ENCODE measurements at regions not wholly inside any gene's neighbourhood (a gene's known extent, or its start where the extent isn't known, plus 50 kb on each side); places are given as distances from the start of the nearest gene placed in this dataset.

- no peaks in the 10 kb centered on the region for H3K9me3 ChIP-seq (ENCODE audit: insufficient read depth, low read depth)
- CTCF ChIA-PET = no interaction called here
- H2AFZ ChIP-seq = no peak overlapping the region
- no peak overlapping the region for H3K27ac ChIP-seq
- no peaks in the 10 kb centered on the region for H3F3A ChIP-seq (ENCODE audit: insufficient read depth, low read depth)
- no peaks in the 10 kb centered on the region for H3K4me1 ChIP-seq (replicated peaks; ENCODE audit: insufficient read depth)
- H3K4me2 ChIP-seq = no peak overlapping the region
- intact Hi-C loops (cut with micrococcal nuclease; ENCODE audit: unreplicated experiment) = no loop called here
- H3K36me3 ChIP-seq (ENCODE audit: low read depth) = no peaks in the 10 kb centered on the region
- POLR2A ChIA-PET (ENCODE audit: unreplicated experiment) = no interaction called here
- H3K9me2 ChIP-seq (ENCODE audit: insufficient read depth) = no peaks in the 10 kb centered on the region
- no peaks in the 10 kb centered on the region for H3K79me2 ChIP-seq (ENCODE audit: low read depth)
- no peak overlapping the region for H3K4me3 ChIP-seq
- H3K27me3 ChIP-seq (ENCODE audit: insufficient read depth, low read depth) = no peaks in the 10 kb centered on the region
- no peaks in the 10 kb centered on the region for H4K20me1 ChIP-seq (ENCODE audit: insufficient read depth)
- no peak for DNase-seq
- BruUV-seq (replicated peaks) = no TSS peak
- no peak for TF ChIP-seq EZH2 (IDR thresholded peaks at IDR 0.05; ENCODE audit: low read depth)
- no peak for TF ChIP-seq CTCF (conservative IDR thresholded peaks at IDR 0.05)
Observed at GRCh38 chr5:117667105-117667504, 1092.5 kb upstream of the SEMA6A start.

GRCh38 chr5:117665121-117665520, 1090.5 kb upstream of the SEMA6A start:
- no peaks in the 10 kb centered on the region for H3K27me3 ChIP-seq (ENCODE audit: insufficient read depth, low read depth)
- ChIA-PET POLR2A (ENCODE audit: unreplicated experiment) (no interaction called here), CTCF (no interaction called here)
- no peaks in the 10 kb centered on the region for H3F3A ChIP-seq (ENCODE audit: insufficient read depth, low read depth)
- no peaks in the 10 kb centered on the region for H3K36me3 ChIP-seq (ENCODE audit: low read depth)
- H3K4me1 ChIP-seq (replicated peaks; ENCODE audit: insufficient read depth) = no peaks in the 10 kb centered on the region
- H4K20me1 ChIP-seq (ENCODE audit: insufficient read depth) = no peaks in the 10 kb centered on the region
- intact Hi-C loops (cut with micrococcal nuclease; ENCODE audit: unreplicated experiment) = no loop called here
- no peak for DNase-seq
- TF ChIP-seq CTCF (conservative IDR thresholded peaks at IDR 0.05) = no peak
- TF ChIP-seq EZH2 (IDR thresholded peaks at IDR 0.05; ENCODE audit: low read depth) = no peak
- no peak overlapping the region for H2AFZ ChIP-seq
- H3K79me2 ChIP-seq (ENCODE audit: low read depth) = no peaks in the 10 kb centered on the region
- H3K9me3 ChIP-seq (ENCODE audit: insufficient read depth, low read depth) = no peaks in the 10 kb centered on the region
- no peak overlapping the region for H3K4me3 ChIP-seq
- BruUV-seq (replicated peaks) = no TSS peak
- no peaks in the 10 kb centered on the region for H3K9me2 ChIP-seq (ENCODE audit: insufficient read depth)
- no peak overlapping the region for H3K27ac ChIP-seq
- H3K4me2 ChIP-seq = no peak overlapping the region

GRCh38 chr5:117662361-117662760, 1087.7 kb upstream of the SEMA6A start:
- Histone ChIP-seq H3K27ac (no peak overlapping the region), H3K9me2 (ENCODE audit: insufficient read depth) (no peaks in the 10 kb centered on the region), H4K20me1 (ENCODE audit: insufficient read depth) (no peaks in the 10 kb centered on the region), H3K27me3 (ENCODE audit: insufficient read depth, low read depth) (no peaks in the 10 kb centered on the region), H3K36me3 (ENCODE audit: low read depth) (no peaks in the 10 kb centered on the region), H3F3A (ENCODE audit: insufficient read depth, low read depth) (no peaks in the 10 kb centered on the region), H3K4me2 (no peak overlapping the region), H3K79me2 (ENCODE audit: low read depth) (no peaks in the 10 kb centered on the region), H3K9me3 (ENCODE audit: insufficient read depth, low read depth) (no peaks in the 10 kb centered on the region), H3K4me1 (replicated peaks; ENCODE audit: insufficient read depth) (no peaks in the 10 kb centered on the region), H2AFZ (no peak overlapping the region), H3K4me3 (no peak overlapping the region)
- no peak for TF ChIP-seq CTCF (conservative IDR thresholded peaks at IDR 0.05)
- no peak for TF ChIP-seq EZH2 (IDR thresholded peaks at IDR 0.05; ENCODE audit: low read depth)
- no TSS peak for BruUV-seq (replicated peaks)
- POLR2A ChIA-PET (ENCODE audit: unreplicated experiment) = no interaction called here
- intact Hi-C loops (cut with micrococcal nuclease; ENCODE audit: unreplicated experiment) = no loop called here
- CTCF ChIA-PET = no interaction called here
- DNase-seq = no peak
